Endodermal cell (in vitro differentiated cells): ENCODE measurements at regions not wholly inside any gene's neighbourhood (a gene's known extent, or its start where the extent isn't known, plus 50 kb on each side); places are given as distances from the start of the nearest gene placed in this dataset.

ENCODE experiments used
- DNase-seq: peaks from one replicate; pipeline ENCODE4 v3.0.0-alpha.2; 2017
- H3K27ac ChIP-seq: 2 replicates; pipeline ENCODE4 v1.5.1; 2013; ENCODE audit warnings: mild to moderate bottlenecking, low read depth, low read length, moderate library complexity
- H3K27me3 ChIP-seq: 2 replicates; pipeline ENCODE4 v1.6.1; 2013; ENCODE audit warnings: mild to moderate bottlenecking, low read length, moderate library complexity; ENCODE audit not compliant: insufficient read depth, control insufficient read depth, poor library complexity, severe bottlenecking
- H3K36me3 ChIP-seq: 2 replicates; pipeline ENCODE4 v1.7.0; 2013; ENCODE audit warnings: mild to moderate bottlenecking, low read length, moderate library complexity; ENCODE audit not compliant: control insufficient read depth, insufficient read depth
- H3K4me1 ChIP-seq: one replicate; pipeline ENCODE4 v1.7.0; 2013; ENCODE audit warnings: low read length; ENCODE audit not compliant: control insufficient read depth, insufficient read depth
- H3K4me3 ChIP-seq: 2 replicates; pipeline ENCODE4 v1.5.1; 2013; ENCODE audit warnings: mild to moderate bottlenecking, low read length, moderate library complexity
- H3K9ac ChIP-seq: 2 replicates; pipeline ENCODE4 v1.6.1; 2013; ENCODE audit warnings: mild to moderate bottlenecking, low read length, moderate library complexity; ENCODE audit not compliant: poor library complexity, severe bottlenecking; ENCODE audit errors: extremely low read depth
- H3K9me3 ChIP-seq: 2 replicates; pipeline ENCODE4 v1.6.1; 2013; ENCODE audit warnings: mild to moderate bottlenecking, low read length, moderate library complexity; ENCODE audit not compliant: control insufficient read depth
- H3K27ac Mint-ChIP-seq: 2 replicates; pipeline ENCODE4 v1.8.0; 2020; ENCODE audit warnings: mixed read lengths
- H3K27me3 Mint-ChIP-seq: 2 replicates; pipeline ENCODE4 v1.8.0; 2021; ENCODE audit warnings: mild to moderate bottlenecking, mixed read lengths; ENCODE audit not compliant: insufficient read depth
- H3K36me3 Mint-ChIP-seq: 2 replicates; pipeline ENCODE4 v1.8.0; 2020; ENCODE audit warnings: low read depth, mixed read lengths
- H3K4me1 Mint-ChIP-seq: 2 replicates; pipeline ENCODE4 v1.8.0; 2020; ENCODE audit warnings: mixed read lengths
- H3K4me3 Mint-ChIP-seq: 2 replicates; pipeline ENCODE4 v1.8.0; 2020; ENCODE audit warnings: mild to moderate bottlenecking, moderate library complexity, mixed read lengths
- H3K9me3 Mint-ChIP-seq: 2 replicates; pipeline ENCODE4 v1.8.0; 2020; ENCODE audit warnings: mild to moderate bottlenecking, mixed read lengths
- CTCF ChIP-seq: fragments of 200-600 bp; sonication (generic); conservative IDR thresholded peaks from 2 replicates; pipeline ENCODE4 v1.5.0; 2021; ENCODE audit warnings: antibody characterized with exemption, mild to moderate bottlenecking
- WGBS, 2 experiments: methylation state at CpG; one replicate each; pipeline versions ENCODE4 v1.1.5 to v1.1.7; 2013; ENCODE audit warnings: missing lambda C conversion rate in 2 of 2, mixed read lengths in 1 of 2; ENCODE audit not compliant: insufficient coverage in 1 of 2, insufficient read length in 1 of 2; 5-methylcytosine and 5-hydroxymethylcytosine counted together

- Histone ChIP-seq H3K4me1 (no peaks in the 10 kb centered on the region), H3K4me3 (no peak overlapping the region), H3K9me3 (no peaks in the 10 kb centered on the region), H3K36me3 (no peaks in the 10 kb centered on the region), H3K27me3 (no peaks in the 10 kb centered on the region), H3K9ac (no peak overlapping the region), H3K27ac (no peak overlapping the region)
- H3K36me3 Mint-ChIP-seq = no peaks in the 10 kb centered on the region
- no peak overlapping the region for H3K4me3 Mint-ChIP-seq
- no peaks in the 10 kb centered on the region for H3K27me3 Mint-ChIP-seq
- H3K27ac Mint-ChIP-seq = no peak overlapping the region
- H3K9me3 Mint-ChIP-seq = no peaks in the 10 kb centered on the region
- TF ChIP-seq CTCF = no peak
- no peaks in the 10 kb centered on the region for H3K4me1 Mint-ChIP-seq
- DNase-seq = no peak
These were observed 1056.5 kb upstream of the CDH8 start for GRCh38 chr16:63092736-63093135.

- WGBS, 2 experiments = 96% methylated on average over 2 of the region's 2 CpGs; no CpG with 5 or more reads in 1 of the 2 experiments
- no peaks in the 10 kb centered on the region for H3K27me3 Mint-ChIP-seq
- no peak overlapping the region for H3K4me3 Mint-ChIP-seq
- TF ChIP-seq CTCF = no peak
- Histone ChIP-seq H3K27ac (no peak overlapping the region), H3K36me3 (no peaks in the 10 kb centered on the region), H3K9ac (no peak overlapping the region), H3K9me3 (no peaks in the 10 kb centered on the region), H3K27me3 (no peaks in the 10 kb centered on the region), H3K4me3 (no peak overlapping the region), H3K4me1 (peaks cover 16% of the 10 kb centered on the region)
- DNase-seq = no peak
- H3K4me1 Mint-ChIP-seq = peaks cover 15% of the 10 kb centered on the region
- H3K27ac Mint-ChIP-seq = no peak overlapping the region
- no peaks in the 10 kb centered on the region for H3K36me3 Mint-ChIP-seq
- no peaks in the 10 kb centered on the region for H3K9me3 Mint-ChIP-seq
These were observed 1045.9 kb upstream of the CDH8 start for GRCh38 chr16:63082101-63082500.

- Mint-ChIP-seq H3K4me3 (no peak overlapping the region), H3K9me3 (no peaks in the 10 kb centered on the region), H3K36me3 (no peaks in the 10 kb centered on the region), H3K27me3 (no peaks in the 10 kb centered on the region), H3K4me1 (peaks cover 15% of the 10 kb centered on the region), H3K27ac (no peak overlapping the region)
- no peak for TF ChIP-seq CTCF
- DNase-seq = no peak
- no peaks in the 10 kb centered on the region for H3K9me3 ChIP-seq
- no peaks in the 10 kb centered on the region for H3K36me3 ChIP-seq
- no peak overlapping the region for H3K9ac ChIP-seq
- H3K27me3 ChIP-seq = no peaks in the 10 kb centered on the region
- 22 to 67% methylated on average over 1 of the region's 1 CpG for WGBS, 2 experiments
- H3K27ac ChIP-seq = no peak overlapping the region
- peaks cover 15% of the 10 kb centered on the region for H3K4me1 ChIP-seq
- H3K4me3 ChIP-seq = peak overlapping the region; percentile 39
These were observed 1044.5 kb upstream of the CDH8 start for GRCh38 chr16:63080746-63081145.
